Natural killer cell (primary cell): ENCODE measurements at regions not wholly inside any gene's neighbourhood (a gene's known extent, or its start where the extent isn't known, plus 50 kb on each side); places are given as distances from the start of the nearest gene placed in this dataset.

Experiments used
- ATAC-seq, 3 donors: fragments of 150-1000 bp in 2 of 3; fragments of 200-7000 bp in 1 of 3; cut with Tn5 transposase; 1 replicate in 1 of 3; 2 replicates in 2 of 3; pipeline ENCODE4 v1.10.0; 2021; ENCODE audit warnings: mild to moderate bottlenecking in 2 of 3, moderate library complexity in 2 of 3
- DNase-seq, 2 donors: peaks; one replicate each; pipeline versions ENCODE4 v3.0.0 to v3.0.0-alpha.2; 2013 to 2021; ENCODE audit warnings: mixed read lengths in 1 of 2
- H3K27ac ChIP-seq: one replicate; pipeline ENCODE4 v1.5.1; 2013; ENCODE audit warnings: mild to moderate bottlenecking, low read length
- H3K27me3 ChIP-seq: one replicate; pipeline ENCODE4 v1.6.1; 2013; ENCODE audit warnings: low read length; ENCODE audit not compliant: control insufficient read depth, insufficient read depth
- H3K36me3 ChIP-seq: one replicate; pipeline ENCODE4 v1.6.1; 2013; ENCODE audit warnings: low read length; ENCODE audit not compliant: control insufficient read depth, insufficient read depth
- H3K4me1 ChIP-seq: one replicate; pipeline ENCODE4 v1.6.1; 2013; ENCODE audit warnings: low read length; ENCODE audit not compliant: control insufficient read depth, insufficient read depth
- H3K4me3 ChIP-seq: one replicate; pipeline ENCODE4 v1.5.1; 2013; ENCODE audit warnings: low read length
- H3K9me3 ChIP-seq: one replicate; pipeline ENCODE4 v1.6.1; 2013; ENCODE audit warnings: low read length; ENCODE audit not compliant: control insufficient read depth, insufficient read depth
- H3K27ac Mint-ChIP-seq, 2 donors: one replicate each; pipeline ENCODE4 v1.8.0; 2022; ENCODE audit warnings: mild to moderate bottlenecking in 2 of 2, mixed read lengths in 2 of 2, moderate library complexity in 1 of 2
- H3K27me3 Mint-ChIP-seq, 2 donors: one replicate each; pipeline ENCODE4 v1.8.0; 2022; ENCODE audit warnings: low read depth in 2 of 2, mixed read lengths in 2 of 2
- H3K36me3 Mint-ChIP-seq: one replicate; pipeline ENCODE4 v1.8.0; 2022; ENCODE audit warnings: mixed read lengths
- H3K4me1 Mint-ChIP-seq, 2 donors: one replicate each; pipeline ENCODE4 v1.8.0; 2022; ENCODE audit warnings: mixed read lengths in 2 of 2
- H3K4me3 Mint-ChIP-seq: one replicate; pipeline ENCODE4 v1.8.0; 2022; ENCODE audit warnings: mild to moderate bottlenecking, moderate library complexity, mixed read lengths
- H3K9me3 Mint-ChIP-seq, 2 donors: one replicate each; pipeline ENCODE4 v1.8.0; 2022; ENCODE audit warnings: mixed read lengths in 2 of 2
- CTCF ChIP-seq: fragments of 200-600 bp; IDR thresholded peaks from one replicate; pipeline ENCODE4 v1.8.0; 2022; ENCODE audit warnings: antibody characterized with exemption
- WGBS: methylation state at CpG from one replicate; pipeline ENCODE4 v1.1.7; 2013; ENCODE audit warnings: missing lambda C conversion rate; ENCODE audit not compliant: insufficient coverage; 5-methylcytosine and 5-hydroxymethylcytosine counted together
- intact Hi-C: fragments of 100-400 bp; cut with micrococcal nuclease; formaldehyde crosslinking; loops from one replicate; pipeline ENCODE4 v1.14.2; 2022

- ATAC-seq (no peak), DNase-seq (no peak)
- Histone ChIP-seq H3K9me3 (no peaks in the 10 kb centered on the region), H3K36me3 (no peaks in the 10 kb centered on the region), H3K4me3 (no peak overlapping the region), H3K27me3 (no peaks in the 10 kb centered on the region), H3K4me1 (no peaks in the 10 kb centered on the region), H3K27ac (no peak overlapping the region)
- no peaks in the 10 kb centered on the region for H3K36me3 Mint-ChIP-seq
- H3K4me1 Mint-ChIP-seq = no peaks in the 10 kb centered on the region
- no peak overlapping the region for H3K4me3 Mint-ChIP-seq
- 63% methylated on average over 4 of the region's 4 CpGs for WGBS
- TF ChIP-seq CTCF = no peak
- no peak overlapping the region for H3K27ac Mint-ChIP-seq
- H3K27me3 Mint-ChIP-seq = no peaks in the 10 kb centered on the region
- peaks cover 10 to 16% of the 10 kb centered on the region in 2 donors for H3K9me3 Mint-ChIP-seq
- intact Hi-C loops = no loop called here
Observed at GRCh38 chr3:117887901-117888300, 1146.7 kb downstream of the IGSF11 start.

GRCh38 chr3:117892431-117892841 is 1142.2 kb downstream of the IGSF11 start:
- DNase-seq (no peak), ATAC-seq (no peak)
- TF ChIP-seq CTCF = no peak
- no peaks in the 10 kb centered on the region for H3K27me3 ChIP-seq
- H3K9me3 ChIP-seq = no peaks in the 10 kb centered on the region
- Mint-ChIP-seq H3K27me3 (no peaks in the 10 kb centered on the region), H3K4me3 (no peak overlapping the region), H3K4me1 (no peaks in the 10 kb centered on the region), H3K27ac (no peak overlapping the region), H3K36me3 (no peaks in the 10 kb centered on the region), H3K9me3 (peaks cover 20 to 22% of the 10 kb centered on the region in 2 donors)
- H3K36me3 ChIP-seq = no peaks in the 10 kb centered on the region
- intact Hi-C loops = no loop called here
- no peak overlapping the region for H3K27ac ChIP-seq
- 79% methylated on average over 3 of the region's 3 CpGs for WGBS
- no peaks in the 10 kb centered on the region for H3K4me1 ChIP-seq
- H3K4me3 ChIP-seq = no peak overlapping the region

GRCh38 chr3:117893001-117893400 is 1141.6 kb downstream of the IGSF11 start:
- H3K4me1 ChIP-seq = no peaks in the 10 kb centered on the region
- ATAC-seq = no peak
- H3K36me3 Mint-ChIP-seq = no peaks in the 10 kb centered on the region
- TF ChIP-seq CTCF = no peak
- H3K4me3 Mint-ChIP-seq = no peak overlapping the region
- intact Hi-C loops = no loop called here
- H3K4me3 ChIP-seq = no peak overlapping the region
- no peaks in the 10 kb centered on the region for H3K36me3 ChIP-seq
- no peak overlapping the region for H3K27ac Mint-ChIP-seq
- no peaks in the 10 kb centered on the region for H3K27me3 Mint-ChIP-seq
- H3K9me3 ChIP-seq = no peaks in the 10 kb centered on the region
- DNase-seq = no peak
- H3K9me3 Mint-ChIP-seq = peaks cover 20 to 21% of the 10 kb centered on the region in 2 donors
- H3K4me1 Mint-ChIP-seq = no peaks in the 10 kb centered on the region
- H3K27ac ChIP-seq = no peak overlapping the region
- no peaks in the 10 kb centered on the region for H3K27me3 ChIP-seq

- Histone ChIP-seq H3K27me3 (no peaks in the 10 kb centered on the region), H3K27ac (no peak overlapping the region), H3K9me3 (no peaks in the 10 kb centered on the region), H3K4me3 (no peak overlapping the region), H3K4me1 (no peaks in the 10 kb centered on the region), H3K36me3 (no peaks in the 10 kb centered on the region)
- Mint-ChIP-seq H3K27me3 (no peaks in the 10 kb centered on the region), H3K4me3 (no peak overlapping the region), H3K27ac (no peak overlapping the region), H3K36me3 (no peaks in the 10 kb centered on the region), H3K9me3 (peaks cover 20 to 21% of the 10 kb centered on the region in 2 donors), H3K4me1 (no peaks in the 10 kb centered on the region)
- intact Hi-C loops = no loop called here
- TF ChIP-seq CTCF = no peak
- DNase-seq (no peak), ATAC-seq (no peak)
- 14% methylated on average over 1 of the region's 2 CpGs for WGBS
Observed at GRCh38 chr3:117893638-117894037, 1141.0 kb downstream of the IGSF11 start.
